H1 (cell line): ENCODE measurements at regions not wholly inside any gene's neighbourhood (a gene's known extent, or its start where the extent isn't known, plus 50 kb on each side); places are given as distances from the start of the nearest gene placed in this dataset.

Experiments
- TF ChIP-seq, protein P1 (sequence below): fragments of 300-600 bp; sonication (generic); IDR thresholded peaks from 2 replicates; pipeline ENCODE4 v1.7.1; 2012; ENCODE audit warnings: low read length, moderate library complexity, mild to moderate bottlenecking, inconsistent platforms; ENCODE audit not compliant: insufficient replicate concordance

DNA sequence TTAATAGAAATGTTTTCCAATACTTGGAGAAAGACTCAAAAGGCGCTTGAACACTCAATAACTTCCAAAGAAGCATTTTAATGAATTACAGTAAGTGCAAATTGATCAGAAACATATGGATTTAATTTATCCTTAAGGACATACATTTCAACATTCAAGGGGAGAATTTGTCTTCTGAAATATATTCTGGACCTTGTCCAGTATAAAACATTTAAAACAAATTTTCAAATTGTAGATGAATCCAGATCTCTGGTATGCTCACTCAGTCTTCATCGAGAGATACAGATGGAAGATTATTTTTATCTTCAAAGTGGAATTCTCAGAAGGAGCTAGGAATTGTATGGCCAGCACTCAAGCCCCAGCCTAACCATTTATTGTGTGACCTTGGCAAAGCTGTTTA is 310.4 kb downstream of the ZNF674 start (continued):
- TF ChIP-seq, protein P1, sequence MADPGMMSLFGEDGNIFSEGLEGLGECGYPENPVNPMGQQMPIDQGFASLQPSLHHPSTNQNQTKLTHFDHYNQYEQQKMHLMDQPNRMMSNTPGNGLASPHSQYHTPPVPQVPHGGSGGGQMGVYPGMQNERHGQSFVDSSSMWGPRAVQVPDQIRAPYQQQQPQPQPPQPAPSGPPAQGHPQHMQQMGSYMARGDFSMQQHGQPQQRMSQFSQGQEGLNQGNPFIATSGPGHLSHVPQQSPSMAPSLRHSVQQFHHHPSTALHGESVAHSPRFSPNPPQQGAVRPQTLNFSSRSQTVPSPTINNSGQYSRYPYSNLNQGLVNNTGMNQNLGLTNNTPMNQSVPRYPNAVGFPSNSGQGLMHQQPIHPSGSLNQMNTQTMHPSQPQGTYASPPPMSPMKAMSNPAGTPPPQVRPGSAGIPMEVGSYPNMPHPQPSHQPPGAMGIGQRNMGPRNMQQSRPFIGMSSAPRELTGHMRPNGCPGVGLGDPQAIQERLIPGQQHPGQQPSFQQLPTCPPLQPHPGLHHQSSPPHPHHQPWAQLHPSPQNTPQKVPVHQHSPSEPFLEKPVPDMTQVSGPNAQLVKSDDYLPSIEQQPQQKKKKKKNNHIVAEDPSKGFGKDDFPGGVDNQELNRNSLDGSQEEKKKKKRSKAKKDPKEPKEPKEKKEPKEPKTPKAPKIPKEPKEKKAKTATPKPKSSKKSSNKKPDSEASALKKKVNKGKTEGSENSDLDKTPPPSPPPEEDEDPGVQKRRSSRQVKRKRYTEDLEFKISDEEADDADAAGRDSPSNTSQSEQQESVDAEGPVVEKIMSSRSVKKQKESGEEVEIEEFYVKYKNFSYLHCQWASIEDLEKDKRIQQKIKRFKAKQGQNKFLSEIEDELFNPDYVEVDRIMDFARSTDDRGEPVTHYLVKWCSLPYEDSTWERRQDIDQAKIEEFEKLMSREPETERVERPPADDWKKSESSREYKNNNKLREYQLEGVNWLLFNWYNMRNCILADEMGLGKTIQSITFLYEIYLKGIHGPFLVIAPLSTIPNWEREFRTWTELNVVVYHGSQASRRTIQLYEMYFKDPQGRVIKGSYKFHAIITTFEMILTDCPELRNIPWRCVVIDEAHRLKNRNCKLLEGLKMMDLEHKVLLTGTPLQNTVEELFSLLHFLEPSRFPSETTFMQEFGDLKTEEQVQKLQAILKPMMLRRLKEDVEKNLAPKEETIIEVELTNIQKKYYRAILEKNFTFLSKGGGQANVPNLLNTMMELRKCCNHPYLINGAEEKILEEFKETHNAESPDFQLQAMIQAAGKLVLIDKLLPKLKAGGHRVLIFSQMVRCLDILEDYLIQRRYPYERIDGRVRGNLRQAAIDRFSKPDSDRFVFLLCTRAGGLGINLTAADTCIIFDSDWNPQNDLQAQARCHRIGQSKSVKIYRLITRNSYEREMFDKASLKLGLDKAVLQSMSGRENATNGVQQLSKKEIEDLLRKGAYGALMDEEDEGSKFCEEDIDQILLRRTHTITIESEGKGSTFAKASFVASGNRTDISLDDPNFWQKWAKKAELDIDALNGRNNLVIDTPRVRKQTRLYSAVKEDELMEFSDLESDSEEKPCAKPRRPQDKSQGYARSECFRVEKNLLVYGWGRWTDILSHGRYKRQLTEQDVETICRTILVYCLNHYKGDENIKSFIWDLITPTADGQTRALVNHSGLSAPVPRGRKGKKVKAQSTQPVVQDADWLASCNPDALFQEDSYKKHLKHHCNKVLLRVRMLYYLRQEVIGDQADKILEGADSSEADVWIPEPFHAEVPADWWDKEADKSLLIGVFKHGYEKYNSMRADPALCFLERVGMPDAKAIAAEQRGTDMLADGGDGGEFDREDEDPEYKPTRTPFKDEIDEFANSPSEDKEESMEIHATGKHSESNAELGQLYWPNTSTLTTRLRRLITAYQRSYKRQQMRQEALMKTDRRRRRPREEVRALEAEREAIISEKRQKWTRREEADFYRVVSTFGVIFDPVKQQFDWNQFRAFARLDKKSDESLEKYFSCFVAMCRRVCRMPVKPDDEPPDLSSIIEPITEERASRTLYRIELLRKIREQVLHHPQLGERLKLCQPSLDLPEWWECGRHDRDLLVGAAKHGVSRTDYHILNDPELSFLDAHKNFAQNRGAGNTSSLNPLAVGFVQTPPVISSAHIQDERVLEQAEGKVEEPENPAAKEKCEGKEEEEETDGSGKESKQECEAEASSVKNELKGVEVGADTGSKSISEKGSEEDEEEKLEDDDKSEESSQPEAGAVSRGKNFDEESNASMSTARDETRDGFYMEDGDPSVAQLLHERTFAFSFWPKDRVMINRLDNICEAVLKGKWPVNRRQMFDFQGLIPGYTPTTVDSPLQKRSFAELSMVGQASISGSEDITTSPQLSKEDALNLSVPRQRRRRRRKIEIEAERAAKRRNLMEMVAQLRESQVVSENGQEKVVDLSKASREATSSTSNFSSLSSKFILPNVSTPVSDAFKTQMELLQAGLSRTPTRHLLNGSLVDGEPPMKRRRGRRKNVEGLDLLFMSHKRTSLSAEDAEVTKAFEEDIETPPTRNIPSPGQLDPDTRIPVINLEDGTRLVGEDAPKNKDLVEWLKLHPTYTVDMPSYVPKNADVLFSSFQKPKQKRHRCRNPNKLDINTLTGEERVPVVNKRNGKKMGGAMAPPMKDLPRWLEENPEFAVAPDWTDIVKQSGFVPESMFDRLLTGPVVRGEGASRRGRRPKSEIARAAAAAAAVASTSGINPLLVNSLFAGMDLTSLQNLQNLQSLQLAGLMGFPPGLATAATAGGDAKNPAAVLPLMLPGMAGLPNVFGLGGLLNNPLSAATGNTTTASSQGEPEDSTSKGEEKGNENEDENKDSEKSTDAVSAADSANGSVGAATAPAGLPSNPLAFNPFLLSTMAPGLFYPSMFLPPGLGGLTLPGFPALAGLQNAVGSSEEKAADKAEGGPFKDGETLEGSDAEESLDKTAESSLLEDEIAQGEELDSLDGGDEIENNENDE: no peak
